Panc1 (cell line): ENCODE measurements at regions not wholly inside any gene's neighbourhood (a gene's known extent, or its start where the extent isn't known, plus 50 kb on each side); places are given as distances from the start of the nearest gene placed in this dataset.

Experiments
- ATAC-seq: fragments of 200-7000 bp; cut with Tn5 transposase; 2 replicates; pipeline ENCODE4 v1.9.1; 2020; ENCODE audit warnings: mild to moderate bottlenecking, moderate library complexity
- BruUV-seq: library from RNA; stranded (reverse); fragments of 400-500 nt; replicated peaks from 2 replicates; lab custom pipeline; 2021; lab: Mats Ljungman, UMichigan
- CTCF ChIA-PET: fragments of 300-600 bp; sonication (Branson Sonifier 250); formaldehyde crosslinking; loops from one replicate; lab custom pipeline; 2022; ENCODE audit warnings: antibody characterized with exemption; lab: Charles Lee
- POLR2A ChIA-PET: fragments of 300-600 bp; sonication (Branson Sonifier 250); formaldehyde crosslinking; loops from one replicate; lab custom pipeline; 2022; ENCODE audit warnings: antibody characterized with exemption; lab: Charles Lee
- DNase-seq: peaks from one replicate; pipeline ENCODE4 v3.0.0-alpha.2; 2010; ENCODE audit warnings: low read depth, low spot score
- H3K27ac ChIP-seq: 2 replicates; pipeline ENCODE4 v1.5.1; 2011; ENCODE audit warnings: mild to moderate bottlenecking, low read length, inconsistent platforms
- H3K27me3 ChIP-seq: fragments of 200-500 bp; sonication (Bioruptor generic); 2 replicates; pipeline ENCODE4 v1.6.0; 2014; ENCODE audit warnings: low read length, inconsistent platforms; ENCODE audit not compliant: control insufficient read depth, insufficient read depth
- H3K36me3 ChIP-seq: fragments of 200-500 bp; sonication (Bioruptor generic); 2 replicates; pipeline ENCODE4 v1.5.1; 2014; ENCODE audit warnings: inconsistent platforms, mild to moderate bottlenecking, low read length, moderate library complexity; ENCODE audit not compliant: control insufficient read depth, insufficient read depth
- H3K4me1 ChIP-seq: 2 replicates; pipeline ENCODE4 v1.5.1; 2011; ENCODE audit warnings: inconsistent platforms, mild to moderate bottlenecking, low read length, moderate library complexity; ENCODE audit not compliant: control insufficient read depth, insufficient read depth
- H3K4me3 ChIP-seq, 2 experiments: 2 replicates each; pipeline ENCODE4 v1.5.1; 2011 to 2012; ENCODE audit warnings: low read depth in 2 of 2, low read length in 2 of 2, mild to moderate bottlenecking in 2 of 2, inconsistent platforms in 1 of 2, moderate library complexity in 1 of 2
- H3K9me3 ChIP-seq: fragments of 200-500 bp; sonication (Bioruptor generic); 2 replicates; pipeline ENCODE4 v1.5.1; 2014; ENCODE audit warnings: low read depth, mild to moderate bottlenecking, inconsistent platforms, low read length, moderate library complexity; ENCODE audit not compliant: control insufficient read depth, insufficient read depth
- CTCF ChIP-seq: fragments of 450-650 bp; IDR thresholded peaks from 2 replicates; pipeline ENCODE4 v1.5.1; 2017; ENCODE audit warnings: mild to moderate bottlenecking
- POLR2AphosphoS5 ChIP-seq: IDR thresholded peaks from 2 replicates; pipeline ENCODE4 v1.6.1; 2012; ENCODE audit warnings: mild to moderate bottlenecking, low read depth, low read length, moderate library complexity
- REST ChIP-seq, 2 experiments: IDR thresholded peaks; 2 replicates each; pipeline ENCODE4 v1.6.1; 2011 to 2012; ENCODE audit warnings: low read depth in 2 of 2, control low read depth in 1 of 2, low read length in 1 of 2, mild to moderate bottlenecking in 1 of 2, moderate library complexity in 1 of 2; ENCODE audit not compliant: insufficient read depth in 1 of 2
- SIN3A ChIP-seq: IDR thresholded peaks from 2 replicates; pipeline ENCODE4 v1.6.1; 2012; ENCODE audit warnings: low read depth, mild to moderate bottlenecking, low read length, moderate library complexity, borderline replicate concordance; ENCODE audit not compliant: insufficient read depth
- TCF7L2 ChIP-seq: IDR thresholded peaks from 2 replicates; pipeline ENCODE4 v1.6.1; 2011; ENCODE audit warnings: mild to moderate bottlenecking, low read depth, low read length, inconsistent platforms
- in situ Hi-C: cut with HindIII; loops from 2 replicates; pipeline ENCODE4 v1.10.0; 2016; ENCODE audit warnings: low sequenced_read_pairs, low pct_unique_long_range_greater_than_20kb
- intact Hi-C: fragments of 100-400 bp; cut with micrococcal nuclease; formaldehyde crosslinking; loops from one replicate; pipeline ENCODE4 v1.10.0; 2022; ENCODE audit not compliant: unreplicated experiment

- in situ Hi-C loops, result no loop called here
- TF ChIP-seq SIN3A (no peak), CTCF (peak; percentile 68; the same call in 1 of the 2 replicates), REST (IDR thresholded peaks at IDR 0.05; ENCODE audit: insufficient read depth in 1 of 2, low read depth in 2 of 2, low read length in 1 of 2) (no peak)
- DNase-seq (peak; percentile 15), ATAC-seq (peak; percentile 70)
- no peaks in the 10 kb centered on the region for H3K4me1 ChIP-seq
- no TSS peak for BruUV-seq
- H3K27ac ChIP-seq, result no peak overlapping the region
- ChIA-PET POLR2A (no interaction called here), CTCF (interaction anchor here (0.6 to 1.0 kb wide), 7 partner anchors 8 to 281 kb away, joined by 3 to 8 read pairs (median 3); no protein-coding TSS in a partner anchor)
- intact Hi-C loops, result loop anchor here (1.0 to 5.0 kb wide), 4 partner anchors 131 to 323 kb away; no protein-coding TSS in a partner anchor
- H3K36me3 ChIP-seq, result no peaks in the 10 kb centered on the region
- no peak overlapping the region for H3K4me3 ChIP-seq
- H3K9me3 ChIP-seq, result no peaks in the 10 kb centered on the region
- H3K27me3 ChIP-seq, result peaks cover 4% of the 10 kb centered on the region; the same call in 1 of the 2 replicates
Observed at GRCh38 chr3:160163229-160163878, 61.9 kb upstream of the C3orf80 start.

GRCh38 chr3:160168246-160168645 is 57.0 kb upstream of the C3orf80 start:
- intact Hi-C loops (no loop called here), in situ Hi-C loops (no loop called here)
- no peaks in the 10 kb centered on the region for H3K9me3 ChIP-seq
- H3K27me3 ChIP-seq, result no peaks in the 10 kb centered on the region
- BruUV-seq, result no TSS peak
- H3K4me1 ChIP-seq, result no peaks in the 10 kb centered on the region
- no peak overlapping the region for H3K27ac ChIP-seq
- ChIA-PET POLR2A (no interaction called here), CTCF (no interaction called here)
- TF ChIP-seq TCF7L2 (no peak), SIN3A (no peak), REST (IDR thresholded peaks at IDR 0.05; ENCODE audit: insufficient read depth in 1 of 2, low read depth in 2 of 2, low read length in 1 of 2) (no peak), POLR2AphosphoS5 (no peak), CTCF (no peak)
- H3K4me3 ChIP-seq, result no peak overlapping the region
- H3K36me3 ChIP-seq, result no peaks in the 10 kb centered on the region
- DNase-seq (no peak), ATAC-seq (no peak)
